ENCODE measurements at regions not wholly inside any gene's neighbourhood (a gene's known extent, or its start where the extent isn't known, plus 50 kb on each side); places are given as distances from the start of the nearest gene placed in this dataset.
"Not testable (repeated sequence)": the region's sequence is repeated elsewhere in the genome, so short reads cannot be mapped to it uniquely, and the experiment has no call there.

DNA sequence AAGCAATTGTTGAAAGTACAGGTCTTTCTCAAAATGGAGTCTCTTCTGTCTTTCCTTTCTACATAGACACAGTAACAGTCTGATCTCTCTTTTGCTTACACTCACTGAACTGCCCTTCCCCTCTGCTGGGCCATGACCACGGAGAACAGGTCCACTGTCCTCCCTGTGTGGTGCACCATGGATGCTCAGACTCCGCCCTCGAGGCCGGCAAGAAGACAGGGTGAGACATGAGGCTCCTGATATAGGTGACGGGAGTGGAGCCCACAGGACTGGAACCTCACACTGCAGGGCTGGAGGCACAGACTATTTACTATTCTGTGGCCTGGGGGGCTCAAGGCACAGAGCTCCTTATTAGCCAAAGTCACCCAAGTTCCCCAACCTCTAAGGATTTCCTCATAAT, 118.1 kb downstream of the ADRA2C start:
- not testable (repeated sequence) for TF ChIP-seq POLR2A (IDR thresholded peaks at IDR 0.05; ENCODE audit: low read depth, low read length); POLR2AphosphoS5 (IDR thresholded peaks at IDR 0.05; ENCODE audit: low read depth, low read length); TAF1 (IDR thresholded peaks at IDR 0.05; ENCODE audit: borderline replicate concordance, low read depth, low read length)

Data from GM12892 (cell line).